Endodermal cell (in vitro differentiated cells): ENCODE measurements at regions not wholly inside any gene's neighbourhood (a gene's known extent, or its start where the extent isn't known, plus 50 kb on each side); places are given as distances from the start of the nearest gene placed in this dataset.

Source experiments
- DNase-seq: peaks from one replicate; pipeline ENCODE4 v3.0.0-alpha.2; 2017
- H3K27ac ChIP-seq: 2 replicates; pipeline ENCODE4 v1.5.1; 2013; ENCODE audit warnings: mild to moderate bottlenecking, low read depth, low read length, moderate library complexity
- H3K27me3 ChIP-seq: 2 replicates; pipeline ENCODE4 v1.6.1; 2013; ENCODE audit warnings: mild to moderate bottlenecking, low read length, moderate library complexity; ENCODE audit not compliant: insufficient read depth, control insufficient read depth, poor library complexity, severe bottlenecking
- H3K36me3 ChIP-seq: 2 replicates; pipeline ENCODE4 v1.7.0; 2013; ENCODE audit warnings: mild to moderate bottlenecking, low read length, moderate library complexity; ENCODE audit not compliant: control insufficient read depth, insufficient read depth
- H3K4me1 ChIP-seq: one replicate; pipeline ENCODE4 v1.7.0; 2013; ENCODE audit warnings: low read length; ENCODE audit not compliant: control insufficient read depth, insufficient read depth
- H3K4me3 ChIP-seq: 2 replicates; pipeline ENCODE4 v1.5.1; 2013; ENCODE audit warnings: mild to moderate bottlenecking, low read length, moderate library complexity
- H3K9ac ChIP-seq: 2 replicates; pipeline ENCODE4 v1.6.1; 2013; ENCODE audit warnings: mild to moderate bottlenecking, low read length, moderate library complexity; ENCODE audit not compliant: poor library complexity, severe bottlenecking; ENCODE audit errors: extremely low read depth
- H3K9me3 ChIP-seq: 2 replicates; pipeline ENCODE4 v1.6.1; 2013; ENCODE audit warnings: mild to moderate bottlenecking, low read length, moderate library complexity; ENCODE audit not compliant: control insufficient read depth
- H3K27ac Mint-ChIP-seq: 2 replicates; pipeline ENCODE4 v1.8.0; 2020; ENCODE audit warnings: mixed read lengths
- H3K27me3 Mint-ChIP-seq: 2 replicates; pipeline ENCODE4 v1.8.0; 2021; ENCODE audit warnings: mild to moderate bottlenecking, mixed read lengths; ENCODE audit not compliant: insufficient read depth
- H3K36me3 Mint-ChIP-seq: 2 replicates; pipeline ENCODE4 v1.8.0; 2020; ENCODE audit warnings: low read depth, mixed read lengths
- H3K4me1 Mint-ChIP-seq: 2 replicates; pipeline ENCODE4 v1.8.0; 2020; ENCODE audit warnings: mixed read lengths
- H3K4me3 Mint-ChIP-seq: 2 replicates; pipeline ENCODE4 v1.8.0; 2020; ENCODE audit warnings: mild to moderate bottlenecking, moderate library complexity, mixed read lengths
- H3K9me3 Mint-ChIP-seq: 2 replicates; pipeline ENCODE4 v1.8.0; 2020; ENCODE audit warnings: mild to moderate bottlenecking, mixed read lengths
- CTCF ChIP-seq: fragments of 200-600 bp; sonication (generic); conservative IDR thresholded peaks from 2 replicates; pipeline ENCODE4 v1.5.0; 2021; ENCODE audit warnings: antibody characterized with exemption, mild to moderate bottlenecking
- WGBS, 2 experiments: methylation state at CpG; one replicate each; pipeline versions ENCODE4 v1.1.5 to v1.1.7; 2013; ENCODE audit warnings: missing lambda C conversion rate in 2 of 2, mixed read lengths in 1 of 2; ENCODE audit not compliant: insufficient coverage in 1 of 2, insufficient read length in 1 of 2; 5-methylcytosine and 5-hydroxymethylcytosine counted together

GRCh38 chr12:114476159-114476558 lies 70.2 kb upstream of the TBX5 start:
- no peak overlapping the region for H3K27ac ChIP-seq
- no peak overlapping the region for H3K4me3 ChIP-seq
- 27 to 54% methylated on average over 2 of the region's 2 CpGs for WGBS, 2 experiments
- no peaks in the 10 kb centered on the region for H3K36me3 Mint-ChIP-seq
- TF ChIP-seq CTCF, result peak; percentile 77
- H3K9me3 ChIP-seq, result no peaks in the 10 kb centered on the region
- H3K9me3 Mint-ChIP-seq, result no peaks in the 10 kb centered on the region
- peaks cover 21% of the 10 kb centered on the region for H3K4me1 Mint-ChIP-seq
- peaks cover 10% of the 10 kb centered on the region for H3K4me1 ChIP-seq
- no peak overlapping the region for H3K9ac ChIP-seq
- H3K36me3 ChIP-seq, result no peaks in the 10 kb centered on the region
- peaks cover 92% of the 10 kb centered on the region for H3K27me3 Mint-ChIP-seq
- H3K27ac Mint-ChIP-seq, result no peak overlapping the region
- peaks cover 87% of the 10 kb centered on the region for H3K27me3 ChIP-seq
- no peak overlapping the region for H3K4me3 Mint-ChIP-seq
- peak; percentile 63 for DNase-seq

- peaks cover 8% of the 10 kb centered on the region for H3K4me1 ChIP-seq
- WGBS, 2 experiments, result 94% methylated on average over 2 to 3 of the region's 3 CpGs
- no peaks in the 10 kb centered on the region for H3K36me3 ChIP-seq
- H3K9ac ChIP-seq, result no peak overlapping the region
- Mint-ChIP-seq H3K27me3 (peaks cover 73% of the 10 kb centered on the region), H3K4me3 (no peak overlapping the region), H3K36me3 (no peaks in the 10 kb centered on the region), H3K9me3 (no peaks in the 10 kb centered on the region), H3K27ac (no peak overlapping the region), H3K4me1 (peaks cover 13% of the 10 kb centered on the region)
- no peak overlapping the region for H3K27ac ChIP-seq
- no peak overlapping the region for H3K4me3 ChIP-seq
- no peak for DNase-seq
- TF ChIP-seq CTCF, result no peak
- no peaks in the 10 kb centered on the region for H3K9me3 ChIP-seq
- peaks cover 64% of the 10 kb centered on the region for H3K27me3 ChIP-seq
These were observed 67.8 kb upstream of the TBX5 start for GRCh38 chr12:114473717-114474116.

- TF ChIP-seq CTCF, result no peak
- no peaks in the 10 kb centered on the region for H3K9me3 ChIP-seq
- H3K27ac Mint-ChIP-seq, result no peak overlapping the region
- peaks cover 3% of the 10 kb centered on the region for H3K4me1 ChIP-seq
- 85 to 100% methylated on average over 1 to 2 of the region's 2 CpGs for WGBS, 2 experiments
- H3K36me3 Mint-ChIP-seq, result no peaks in the 10 kb centered on the region
- H3K4me3 Mint-ChIP-seq, result no peak overlapping the region
- H3K27me3 Mint-ChIP-seq, result peaks cover 70% of the 10 kb centered on the region
- peaks cover 57% of the 10 kb centered on the region for H3K27me3 ChIP-seq
- no peaks in the 10 kb centered on the region for H3K36me3 ChIP-seq
- no peak overlapping the region for H3K4me3 ChIP-seq
- no peak overlapping the region for H3K27ac ChIP-seq
- DNase-seq, result no peak
- H3K9me3 Mint-ChIP-seq, result no peaks in the 10 kb centered on the region
- H3K4me1 Mint-ChIP-seq, result peaks cover 12% of the 10 kb centered on the region
- H3K9ac ChIP-seq, result no peak overlapping the region
These were observed 67.1 kb upstream of the TBX5 start for GRCh38 chr12:114473018-114473417.
